ENCODE measurements at regions not wholly inside any gene's neighbourhood (a gene's known extent, or its start where the extent isn't known, plus 50 kb on each side); places are given as distances from the start of the nearest gene placed in this dataset.
A peak's percentile ranks its signal among the peaks of the same experiment; 100 is the strongest.

GRCh38 chr4:74878323-74878722 lies 54.6 kb upstream of the PARM1 start:
- DNase-seq (ENCODE audit: low read depth), result no peak
- in situ Hi-C loops (cut with HindIII; ENCODE audit: low pct_unique_long_range_greater_than_20kb, low sequenced_read_pairs), result no loop called here

- in situ Hi-C loops (cut with HindIII; ENCODE audit: low pct_unique_long_range_greater_than_20kb, low sequenced_read_pairs), result no loop called here
These were observed 57.5 kb upstream of the PARM1 start for GRCh38 chr4:74875451-74875850.

GRCh38 chr4:74874753-74875367 lies 58.1 kb upstream of the PARM1 start:
- in situ Hi-C loops (cut with HindIII; ENCODE audit: low pct_unique_long_range_greater_than_20kb, low sequenced_read_pairs), result no loop called here
- peak; percentile 30 for DNase-seq (ENCODE audit: low read depth)

More at GRCh38 chr4:74875451-74875850, 57.5 kb upstream of the PARM1 start:
- DNase-seq (ENCODE audit: low read depth), result no peak

- no peak for DNase-seq (ENCODE audit: low read depth)
- in situ Hi-C loops (cut with HindIII; ENCODE audit: low pct_unique_long_range_greater_than_20kb, low sequenced_read_pairs), result no loop called here
These were observed 59.2 kb upstream of the PARM1 start for GRCh38 chr4:74873545-74874301.

- no peak for DNase-seq (ENCODE audit: low read depth)
- in situ Hi-C loops (cut with HindIII; ENCODE audit: low pct_unique_long_range_greater_than_20kb, low sequenced_read_pairs), result no loop called here
These were observed 64.7 kb upstream of the BTC start for GRCh38 chr4:74858921-74859562.

- peak; percentile 29 for DNase-seq (ENCODE audit: low read depth)
- in situ Hi-C loops (cut with HindIII; ENCODE audit: low pct_unique_long_range_greater_than_20kb, low sequenced_read_pairs), result no loop called here
These were observed 61.6 kb upstream of the BTC start for GRCh38 chr4:74855879-74856278.

- no peak for DNase-seq (ENCODE audit: low read depth)
- in situ Hi-C loops (cut with HindIII; ENCODE audit: low pct_unique_long_range_greater_than_20kb, low sequenced_read_pairs), result no loop called here
These were observed 54.5 kb upstream of the BTC start for GRCh38 chr4:74848774-74849173.

- in situ Hi-C loops (cut with HindIII; ENCODE audit: low pct_unique_long_range_greater_than_20kb, low sequenced_read_pairs), result no loop called here
- no peak for DNase-seq (ENCODE audit: low read depth)
These were observed 51.5 kb upstream of the BTC start for GRCh38 chr4:74845834-74846233.

Measured in Caki2 (cell line).